ENCODE measurements at regions not wholly inside any gene's neighbourhood (a gene's known extent, or its start where the extent isn't known, plus 50 kb on each side); places are given as distances from the start of the nearest gene placed in this dataset.
"Not testable (repeated sequence)": the region's sequence is repeated elsewhere in the genome, so short reads cannot be mapped to it uniquely, and the experiment has no call there.

GRCh38 chr4:79659308-79659870 lies 251.4 kb upstream of the GK2 start:
- not testable (repeated sequence) for DNase-seq

- no peak for DNase-seq
Measured at GRCh38 chr4:79657379-79657778, 249.4 kb upstream of the GK2 start.

DNA sequence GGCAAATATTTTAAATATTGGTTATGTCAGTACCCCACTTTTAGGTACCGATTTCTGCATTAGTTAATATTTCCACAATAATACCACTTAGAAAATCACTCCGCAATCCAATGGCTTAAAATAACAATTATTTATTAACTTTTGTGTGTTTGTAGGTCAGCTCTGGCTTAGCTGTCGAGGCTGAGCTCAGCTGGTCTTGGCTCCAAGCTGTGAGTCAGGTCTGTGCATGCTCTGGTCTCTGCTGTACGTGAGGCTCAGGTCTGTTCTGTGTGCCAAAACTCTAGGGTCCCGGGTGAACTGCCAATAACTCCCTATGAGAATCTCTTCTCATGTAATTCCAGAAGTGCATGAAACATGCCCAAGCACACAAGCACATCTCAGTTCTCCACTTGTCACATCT lies 245.8 kb upstream of the GK2 start:
- no peak for DNase-seq

DNA sequence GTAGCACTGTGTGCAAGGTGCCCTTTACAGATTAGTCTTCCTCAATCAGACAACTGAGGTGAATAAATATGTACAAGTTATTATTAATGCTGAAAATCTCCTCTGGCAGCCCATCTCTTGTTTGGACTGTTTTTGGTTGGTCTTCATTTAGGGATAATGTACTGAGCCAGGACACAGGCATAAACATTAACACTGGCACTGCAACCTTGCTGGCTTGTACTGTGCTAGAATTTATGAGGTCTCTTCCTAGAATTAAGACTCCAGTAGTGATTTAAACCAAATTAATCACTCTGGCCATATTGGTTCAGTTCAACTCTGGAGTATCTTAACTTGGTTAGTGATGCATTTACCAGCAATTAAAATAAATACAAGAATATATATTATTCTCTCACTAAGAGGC lies 244.7 kb upstream of the GK2 start:
- DNase-seq: no peak

DNA sequence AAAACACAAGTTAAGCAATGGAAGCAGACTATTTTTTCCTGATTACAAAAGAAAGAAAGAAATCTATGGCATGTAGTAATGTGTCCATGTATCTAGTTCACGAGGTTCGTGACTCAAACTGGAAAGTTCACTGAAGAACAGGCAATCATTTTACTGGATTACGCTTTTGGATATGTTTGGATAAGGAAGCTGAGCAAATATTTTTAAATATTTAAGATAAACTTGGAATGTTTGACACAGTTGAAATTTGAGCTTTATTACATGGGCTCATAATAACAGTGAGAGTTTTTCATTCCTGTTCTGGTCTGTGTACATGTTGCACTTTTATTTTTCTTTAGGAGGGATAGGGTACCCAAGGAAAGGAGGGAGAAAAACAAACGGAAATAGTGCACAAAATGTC lies 244.2 kb upstream of the GK2 start:
- DNase-seq: no peak

- DNase-seq: no peak
Measured at GRCh38 chr4:79651456-79651855, 243.4 kb upstream of the GK2 start.

DNA sequence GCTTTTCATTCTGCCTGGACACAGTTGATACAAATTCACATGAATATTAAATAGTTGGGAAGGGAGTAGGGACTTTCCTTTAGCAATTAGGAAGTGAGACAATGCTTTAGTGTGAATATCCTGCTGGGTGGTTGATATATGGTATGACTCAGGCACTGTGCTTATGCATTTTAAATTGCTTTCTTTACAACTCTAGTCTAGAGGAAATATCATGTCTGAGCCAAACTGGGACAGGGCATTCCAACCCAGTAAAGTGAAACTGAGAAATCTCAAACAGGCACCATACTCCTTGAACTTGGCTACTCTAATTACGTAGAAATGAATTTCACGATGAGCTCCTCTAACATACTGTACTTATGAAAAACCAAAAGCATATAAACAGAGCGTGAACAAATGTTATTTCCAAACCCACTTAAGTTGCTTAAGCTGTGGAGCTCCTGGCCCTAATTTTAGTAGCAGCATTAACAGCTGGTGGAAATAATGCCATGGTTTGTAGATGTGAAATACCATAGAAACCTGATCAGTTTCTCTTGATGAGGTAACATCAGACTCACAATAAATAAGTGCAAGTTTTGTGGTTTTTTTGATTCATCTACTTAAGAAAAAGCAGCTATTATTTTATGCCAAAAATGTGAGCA lies 242.9 kb upstream of the GK2 start:
- no peak for DNase-seq

DNA sequence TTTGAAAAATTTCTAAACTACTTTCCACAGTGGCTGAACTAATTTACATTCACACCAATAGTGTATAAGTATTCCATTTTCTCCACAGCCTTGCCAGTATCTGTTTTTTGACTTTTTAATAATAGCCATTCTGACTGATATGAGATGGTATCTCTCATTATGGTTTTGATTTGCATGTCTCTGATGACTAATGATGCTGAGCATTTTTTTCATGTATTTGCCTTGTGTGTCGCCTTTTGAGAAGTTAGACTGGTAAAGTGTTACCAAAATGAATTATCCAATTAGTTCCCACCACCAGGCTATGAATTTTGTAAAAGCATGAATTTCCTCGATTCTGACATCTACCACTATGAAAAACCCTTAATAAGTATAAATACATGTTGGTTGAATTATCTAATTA lies 242.2 kb upstream of the GK2 start:
- no peak for DNase-seq

- no peak for DNase-seq
Measured at GRCh38 chr4:79645942-79646341, 237.9 kb upstream of the GK2 start.

DNA sequence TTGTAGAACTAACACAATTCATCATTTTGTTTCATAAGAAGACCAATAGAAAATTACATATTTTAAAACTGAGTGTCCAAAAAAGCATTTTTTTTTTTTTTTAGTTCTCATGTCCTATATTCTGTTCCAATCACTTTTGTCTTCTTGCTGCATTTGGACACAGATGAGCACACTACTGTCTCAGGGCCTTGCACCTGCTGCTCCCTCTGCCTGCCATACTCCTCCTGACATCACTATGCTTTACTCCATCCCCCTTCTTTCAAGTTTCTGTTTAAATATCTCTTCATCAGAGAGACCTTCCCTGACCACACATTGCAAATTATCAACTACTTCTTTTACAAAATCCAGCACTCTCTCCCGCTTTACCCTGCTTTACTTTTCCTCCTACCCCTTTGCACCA lies 230.7 kb upstream of the GK2 start:
- no peak for DNase-seq

DNA sequence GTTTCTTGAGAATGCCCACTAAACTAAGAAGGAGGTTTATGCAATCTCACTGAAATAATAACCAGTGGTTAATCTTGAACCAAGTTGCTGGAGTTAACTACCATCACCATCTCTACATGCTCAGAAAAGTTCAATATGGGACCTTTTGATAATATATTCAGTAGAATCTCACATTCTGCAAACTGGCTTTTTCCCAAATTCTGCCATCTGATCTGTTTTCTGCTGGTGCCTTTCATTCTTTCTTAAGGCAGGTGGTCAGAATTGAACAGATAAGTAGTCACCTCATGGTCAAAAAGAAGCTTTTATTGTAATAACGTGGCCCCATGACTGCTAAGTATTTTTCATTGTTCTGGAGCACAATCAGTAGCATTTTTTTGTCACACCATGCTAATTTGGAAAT lies 229.0 kb upstream of the GK2 start:
- no peak for DNase-seq

DNA sequence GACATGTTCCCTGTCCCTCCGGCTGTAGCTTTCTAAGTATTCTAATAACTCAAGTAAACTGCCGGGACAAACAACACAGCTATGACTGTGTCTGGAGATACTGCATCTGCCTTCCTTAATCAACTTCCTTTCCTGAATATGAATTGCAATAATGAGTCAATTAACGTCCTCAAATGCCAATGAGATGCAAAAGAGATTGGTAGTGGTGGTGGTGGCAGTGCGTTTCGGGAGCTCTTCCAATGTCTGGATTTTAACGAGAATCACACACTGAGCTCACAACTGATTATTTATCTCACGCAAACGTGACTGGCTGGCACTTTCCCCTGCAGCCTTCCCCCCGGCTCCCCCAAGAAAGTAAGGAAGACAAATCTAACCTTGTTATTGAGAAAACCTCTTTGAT lies 226.1 kb upstream of the GK2 start:
- DNase-seq: no peak

DNA sequence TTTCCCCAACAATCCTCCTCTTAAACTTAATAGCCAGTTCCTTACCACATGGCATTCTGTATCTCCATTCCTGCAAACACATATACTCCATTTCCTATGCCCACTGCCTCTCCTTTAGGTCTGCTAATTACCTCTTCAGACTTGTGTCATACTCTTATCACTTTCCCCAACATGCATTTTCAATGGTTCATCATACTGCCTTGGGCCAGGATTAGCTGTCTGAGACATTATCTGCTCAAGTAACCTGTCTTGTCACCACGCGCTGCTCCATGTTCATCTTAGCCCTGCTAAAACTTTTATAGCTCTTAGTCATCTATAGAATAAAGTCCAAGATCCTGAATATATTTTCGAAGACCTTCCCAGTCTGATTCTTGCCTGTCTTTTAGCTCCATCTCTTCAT lies 224.1 kb upstream of the GK2 start:
- no peak for DNase-seq

DNA sequence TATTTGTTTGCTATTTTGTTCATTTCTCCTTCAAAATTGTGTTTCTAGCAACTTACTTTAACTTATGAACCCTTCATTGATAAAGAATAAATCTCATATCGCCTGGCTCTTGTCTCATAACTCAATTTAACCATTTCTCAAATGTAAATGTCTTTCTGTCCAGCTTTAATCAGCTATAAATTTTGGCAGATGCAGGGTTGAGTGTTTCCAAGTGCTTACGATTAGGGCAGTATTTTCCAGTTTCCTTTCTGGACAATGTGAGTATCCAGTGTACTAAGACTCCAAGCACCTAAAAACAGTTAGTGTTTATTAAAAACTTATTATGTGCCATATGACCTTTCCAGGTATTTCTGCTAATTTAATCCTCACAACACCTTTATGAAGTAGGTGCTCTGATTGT lies 218.6 kb upstream of the GK2 start:
- DNase-seq: no peak

DNA sequence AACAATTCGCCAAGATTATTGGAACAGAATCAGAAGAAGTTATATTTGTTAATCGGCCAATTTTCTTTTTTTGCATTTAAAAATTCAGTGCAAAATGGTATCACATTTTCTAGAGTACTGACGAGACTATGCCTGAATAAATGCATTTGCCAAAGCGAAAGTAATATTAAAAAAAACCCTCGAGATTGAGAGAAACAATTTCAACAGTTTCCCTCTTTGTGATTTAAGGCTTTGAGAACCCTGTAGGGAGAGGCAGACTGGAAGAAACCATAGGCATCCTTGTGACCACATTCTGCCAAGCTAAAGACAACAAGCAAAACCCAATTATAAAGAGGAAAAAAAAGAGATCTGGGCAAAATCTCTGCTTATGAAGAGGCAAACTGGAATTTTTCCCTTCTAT lies 218.1 kb upstream of the GK2 start:
- DNase-seq: no peak

GRCh38 chr4:79625361-79625760 lies 217.3 kb upstream of the GK2 start:
- no peak for DNase-seq

GRCh38 chr4:79623021-79623870 lies 215.2 kb upstream of the GK2 start:
- DNase-seq: no peak

DNA sequence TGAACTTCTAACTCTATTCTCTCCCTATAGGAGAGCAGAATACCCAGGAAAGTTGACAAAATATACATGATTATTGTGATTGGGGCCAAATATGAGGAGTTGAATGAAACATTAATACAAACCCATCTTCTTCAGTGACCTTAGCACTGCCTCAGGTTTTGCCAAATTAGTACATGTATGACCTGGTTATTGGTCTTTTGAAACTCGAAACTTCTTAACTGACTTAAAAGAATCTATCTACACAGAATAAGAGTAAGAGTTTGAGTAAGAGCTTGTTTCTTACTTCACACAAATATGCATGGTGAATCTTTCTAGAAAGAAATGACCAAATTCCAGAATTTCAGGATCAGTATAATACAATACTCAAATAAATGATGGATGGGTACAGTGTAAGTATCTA lies 213.0 kb upstream of the GK2 start:
- DNase-seq: no peak

- DNase-seq: no peak
Measured at GRCh38 chr4:79620617-79621016, 212.6 kb upstream of the GK2 start.

GRCh38 chr4:79613269-79613935 lies 205.4 kb upstream of the GK2 start:
- no peak for DNase-seq

GRCh38 chr4:79611026-79611425 lies 203.0 kb upstream of the GK2 start:
- DNase-seq: no peak

- DNase-seq: no peak
Measured at GRCh38 chr4:79609817-79610216, 201.8 kb upstream of the GK2 start.

DNA sequence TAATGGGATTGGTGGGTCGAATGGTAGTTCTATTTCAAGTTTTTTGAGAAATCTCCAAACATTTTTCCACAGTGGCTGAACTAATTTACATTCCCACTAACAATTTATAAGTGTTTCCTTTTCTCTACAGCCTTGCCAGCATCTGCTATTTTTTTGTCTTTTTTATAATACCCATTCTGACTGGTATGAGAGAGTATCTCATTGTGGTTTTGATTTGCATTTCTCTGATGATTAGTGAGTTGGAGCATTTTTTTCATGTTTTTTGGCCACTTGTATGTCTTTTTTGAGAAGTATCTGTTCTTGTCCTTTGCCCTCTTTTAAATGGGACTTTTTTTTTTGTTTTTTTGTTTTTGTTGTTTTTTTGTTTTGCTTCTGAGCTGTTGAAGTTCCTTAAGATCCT lies 200.0 kb upstream of the GK2 start:
- DNase-seq: no peak

DNA sequence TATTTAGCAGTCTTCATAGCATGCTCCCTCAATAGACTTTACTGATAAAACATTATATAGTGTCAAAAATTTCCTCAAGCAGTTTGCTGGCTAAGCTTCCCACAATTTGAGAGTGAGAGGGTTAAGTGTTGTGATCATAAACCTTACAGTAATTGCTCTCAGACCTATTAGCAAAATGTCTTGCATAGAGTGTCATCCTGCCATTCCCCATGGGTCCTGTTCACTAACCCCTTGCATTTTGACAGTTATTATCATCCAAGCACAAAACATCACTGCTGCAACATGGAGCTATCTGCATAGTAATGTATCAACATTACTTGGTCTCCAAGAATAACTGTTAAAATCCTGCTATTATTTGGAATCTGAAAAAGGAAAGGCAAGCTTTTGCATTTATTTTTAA lies 196.1 kb upstream of the GK2 start:
- no peak for DNase-seq
